Kidney epithelial cell (primary cell): ENCODE measurements at regions not wholly inside any gene's neighbourhood (a gene's known extent, or its start where the extent isn't known, plus 50 kb on each side); places are given as distances from the start of the nearest gene placed in this dataset.

Experiments used
- DNase-seq: peaks from one replicate; pipeline ENCODE4 v3.0.0-alpha.2; 2010; ENCODE audit warnings: low read depth
- H3K27me3 ChIP-seq: 2 replicates; pipeline ENCODE4 v1.6.0; 2011; ENCODE audit warnings: low read length; ENCODE audit not compliant: control insufficient read depth, insufficient read depth
- H3K36me3 ChIP-seq: 2 replicates; pipeline ENCODE4 v1.5.1; 2011; ENCODE audit warnings: low read length; ENCODE audit not compliant: control insufficient read depth, insufficient read depth
- H3K4me3 ChIP-seq: 2 replicates; pipeline ENCODE4 v1.5.1; 2011; ENCODE audit warnings: low read depth, mild to moderate bottlenecking, control low read depth, low read length
- TF ChIP-seq, protein P1 (sequence below): IDR thresholded peaks from 2 replicates; pipeline ENCODE4 v1.5.1; 2011; ENCODE audit warnings: mild to moderate bottlenecking, moderate library complexity, low read length, control low read depth, inconsistent platforms; ENCODE audit not compliant: insufficient read depth, poor library complexity, severe bottlenecking

DNA sequence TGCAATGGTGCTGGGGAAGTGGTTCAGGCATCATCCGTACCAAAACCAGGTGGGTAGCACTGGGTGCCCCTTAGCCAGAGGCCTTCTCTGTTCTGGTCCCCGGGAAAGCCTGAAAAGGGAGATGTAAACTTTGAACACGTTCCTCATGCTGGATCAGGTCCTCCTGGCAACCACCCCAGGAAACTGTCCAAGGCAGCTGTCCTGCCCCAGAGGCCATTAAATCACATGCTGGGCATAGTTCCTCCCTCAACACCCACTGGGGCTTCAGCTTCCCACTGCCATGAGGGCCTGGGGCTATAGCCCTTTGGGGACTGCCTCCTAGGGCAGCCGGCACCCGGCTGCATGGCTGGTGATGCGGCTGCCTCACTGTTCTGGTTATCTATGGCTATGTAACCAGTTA lies 228.9 kb upstream of the MVB12B start:
- TF ChIP-seq, protein P1, sequence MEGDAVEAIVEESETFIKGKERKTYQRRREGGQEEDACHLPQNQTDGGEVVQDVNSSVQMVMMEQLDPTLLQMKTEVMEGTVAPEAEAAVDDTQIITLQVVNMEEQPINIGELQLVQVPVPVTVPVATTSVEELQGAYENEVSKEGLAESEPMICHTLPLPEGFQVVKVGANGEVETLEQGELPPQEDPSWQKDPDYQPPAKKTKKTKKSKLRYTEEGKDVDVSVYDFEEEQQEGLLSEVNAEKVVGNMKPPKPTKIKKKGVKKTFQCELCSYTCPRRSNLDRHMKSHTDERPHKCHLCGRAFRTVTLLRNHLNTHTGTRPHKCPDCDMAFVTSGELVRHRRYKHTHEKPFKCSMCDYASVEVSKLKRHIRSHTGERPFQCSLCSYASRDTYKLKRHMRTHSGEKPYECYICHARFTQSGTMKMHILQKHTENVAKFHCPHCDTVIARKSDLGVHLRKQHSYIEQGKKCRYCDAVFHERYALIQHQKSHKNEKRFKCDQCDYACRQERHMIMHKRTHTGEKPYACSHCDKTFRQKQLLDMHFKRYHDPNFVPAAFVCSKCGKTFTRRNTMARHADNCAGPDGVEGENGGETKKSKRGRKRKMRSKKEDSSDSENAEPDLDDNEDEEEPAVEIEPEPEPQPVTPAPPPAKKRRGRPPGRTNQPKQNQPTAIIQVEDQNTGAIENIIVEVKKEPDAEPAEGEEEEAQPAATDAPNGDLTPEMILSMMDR, result no peak
- DNase-seq, result no peak
- H3K36me3 ChIP-seq, result no peaks in the 10 kb centered on the region

DNA sequence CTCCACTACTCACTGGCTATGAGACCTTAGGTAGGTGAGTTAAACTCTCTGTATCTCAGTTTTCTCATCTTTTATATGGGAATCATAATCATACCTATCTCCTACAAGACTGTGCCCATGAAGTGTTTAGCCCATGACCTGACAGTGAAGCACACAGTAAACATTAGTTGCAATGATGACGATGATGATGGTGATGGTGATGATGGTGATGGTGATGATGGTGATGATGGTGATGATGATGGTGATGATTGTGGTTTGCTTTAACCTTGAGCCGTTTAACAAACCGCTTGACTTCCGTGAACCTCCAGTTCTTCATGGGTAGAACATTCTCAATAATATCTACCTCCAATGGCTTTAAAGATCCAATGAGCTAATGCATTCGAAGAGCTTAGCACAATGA lies 220.2 kb upstream of the MVB12B start:
- TF ChIP-seq, protein P1, result no peak
- Histone ChIP-seq H3K4me3 (no peak overlapping the region), H3K36me3 (no peaks in the 10 kb centered on the region), H3K27me3 (peaks cover 5% of the 10 kb centered on the region)
- no peak for DNase-seq

More for the DNA sequence above, 228.9 kb upstream of the MVB12B start:
- H3K4me3 ChIP-seq, result no peak overlapping the region
- H3K27me3 ChIP-seq, result peaks cover 7% of the 10 kb centered on the region

DNA sequence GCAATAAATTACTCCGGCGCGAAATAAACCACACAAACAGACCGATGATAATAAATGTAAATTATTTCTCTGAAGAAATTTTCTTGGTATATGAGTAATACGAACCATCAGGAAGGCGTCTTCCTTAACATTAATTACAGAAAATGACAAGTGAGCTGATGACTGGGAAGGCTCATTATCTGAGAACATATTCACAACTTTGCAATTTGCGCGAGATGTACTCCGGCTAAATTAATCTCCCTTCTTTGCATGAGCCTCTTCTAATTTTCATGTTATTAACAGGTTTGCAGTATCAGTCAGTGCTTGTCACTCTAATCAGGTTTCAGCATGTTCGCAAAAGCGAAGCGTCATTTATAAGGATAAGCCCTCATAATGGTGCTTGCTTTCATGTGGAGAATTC lies 218.9 kb upstream of the MVB12B start:
- Histone ChIP-seq H3K36me3 (no peaks in the 10 kb centered on the region), H3K27me3 (peaks cover 5% of the 10 kb centered on the region), H3K4me3 (no peak overlapping the region)
- TF ChIP-seq, protein P1, result no peak
- no peak for DNase-seq

GRCh38 chr9:126108240-126108639 lies 218.4 kb upstream of the MVB12B start:
- TF ChIP-seq, protein P1, result no peak
- peaks cover 5% of the 10 kb centered on the region for H3K27me3 ChIP-seq
- no peaks in the 10 kb centered on the region for H3K36me3 ChIP-seq
- DNase-seq, result no peak
- no peak overlapping the region for H3K4me3 ChIP-seq

DNA sequence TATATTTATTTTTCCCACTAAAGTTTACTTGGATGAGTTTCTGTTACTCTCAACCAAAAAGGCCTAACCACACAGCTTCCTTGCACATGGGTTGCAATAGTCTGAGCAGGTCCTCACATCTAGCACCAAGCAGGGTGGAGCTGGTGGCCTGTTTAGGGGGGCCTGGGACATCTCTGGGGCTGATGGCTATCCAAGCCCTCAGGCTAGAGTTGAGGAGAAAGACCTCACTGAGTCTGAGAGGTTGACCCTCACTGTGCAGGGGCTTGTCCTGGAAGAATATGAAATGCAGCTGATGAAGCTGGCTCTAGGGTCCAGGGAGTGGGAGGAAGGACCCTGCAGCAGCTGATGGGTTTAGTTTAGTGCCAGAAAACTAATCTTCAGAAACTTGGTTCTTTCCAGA lies 217.1 kb upstream of the MVB12B start:
- Histone ChIP-seq H3K4me3 (no peak overlapping the region), H3K27me3 (peaks cover 5% of the 10 kb centered on the region), H3K36me3 (no peaks in the 10 kb centered on the region)
- TF ChIP-seq, protein P1, result no peak
- no peak for DNase-seq

GRCh38 chr9:126111556-126111955 lies 215.1 kb upstream of the MVB12B start:
- Histone ChIP-seq H3K4me3 (no peak overlapping the region), H3K36me3 (no peaks in the 10 kb centered on the region), H3K27me3 (peaks cover 5% of the 10 kb centered on the region)
- no peak for DNase-seq
- TF ChIP-seq, protein P1, result no peak
